Activated CD4-positive, alpha-beta T cell treated with anti-CD3 and anti-CD28 coated beads, Interleukin-2, Interleukin-4, amounts not matched to agents 100 ng/mL and 50 ng/mL, durations not matched to agents 16 hours and 8 hours (primary cell): ENCODE measurements at regions not wholly inside any gene's neighbourhood (a gene's known extent, or its start where the extent isn't known, plus 50 kb on each side); places are given as distances from the start of the nearest gene placed in this dataset.
"Not testable (repeated sequence)": the region's sequence is repeated elsewhere in the genome, so short reads cannot be mapped to it uniquely, and the experiment has no call there.

Experiments used
- DNase-seq: peaks from one replicate; pipeline ENCODE4 v3.0.0-alpha.2; 2020; ENCODE audit warnings: low spot score

DNA sequence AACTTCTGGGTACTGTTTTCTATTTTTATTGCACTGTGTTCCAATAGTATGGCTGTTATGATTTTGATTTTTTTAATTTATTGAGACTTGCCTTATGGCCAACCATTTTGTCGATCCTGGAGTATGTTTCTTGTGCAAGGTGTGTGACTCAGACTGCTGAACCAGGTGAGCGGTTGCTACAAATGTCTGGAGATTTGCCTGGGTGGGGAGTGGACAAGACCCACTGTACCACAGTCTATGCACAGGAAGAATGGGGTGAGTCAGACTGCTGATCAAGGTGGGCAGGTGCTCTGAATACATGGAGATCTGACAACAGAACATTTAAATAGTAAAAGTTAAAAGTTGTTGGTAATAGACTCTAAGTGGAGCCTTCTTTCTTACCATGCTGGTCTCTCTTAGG lies 609.2 kb downstream of the CSNK1G3 start:
- DNase-seq: no peak

DNA sequence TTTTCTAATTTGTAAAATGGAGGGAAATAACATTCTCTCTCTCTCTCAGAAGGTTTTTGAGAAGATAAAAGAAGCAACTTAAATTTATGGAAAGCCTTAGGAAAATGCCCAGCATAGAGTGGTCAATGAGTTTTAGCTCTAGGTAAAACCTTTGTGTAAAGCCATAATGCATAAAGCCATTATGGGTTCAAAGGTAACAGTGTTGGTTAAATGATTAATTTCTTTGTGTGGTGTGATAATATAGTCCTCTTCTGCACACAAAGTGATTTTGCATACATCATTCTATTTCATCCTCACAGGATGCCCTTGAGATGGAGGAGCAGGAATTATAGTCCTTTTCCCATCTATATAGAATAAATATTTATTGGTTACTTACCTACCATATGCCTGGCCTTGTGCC lies 602.9 kb downstream of the CSNK1G3 start:
- DNase-seq: no peak

DNA sequence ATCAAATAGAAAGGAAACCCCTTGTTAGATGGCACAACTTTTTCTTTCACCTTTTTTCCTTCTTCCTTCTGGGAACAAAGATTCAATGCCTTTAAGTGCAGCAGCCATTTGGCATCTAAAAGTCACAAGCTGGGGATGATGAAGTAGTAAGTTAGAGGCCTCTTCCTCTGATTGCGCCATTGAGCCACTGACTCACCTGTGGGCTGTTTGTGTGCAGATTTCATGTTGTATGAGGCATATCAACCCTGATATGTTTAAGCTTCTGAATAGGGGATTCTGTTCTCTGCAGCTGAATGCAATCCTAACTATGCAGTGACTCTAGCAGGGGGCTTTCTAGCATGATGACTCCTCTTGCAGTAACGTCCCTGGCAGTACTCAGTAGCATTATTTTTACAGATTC lies 599.9 kb downstream of the CSNK1G3 start:
- DNase-seq: no peak

DNA sequence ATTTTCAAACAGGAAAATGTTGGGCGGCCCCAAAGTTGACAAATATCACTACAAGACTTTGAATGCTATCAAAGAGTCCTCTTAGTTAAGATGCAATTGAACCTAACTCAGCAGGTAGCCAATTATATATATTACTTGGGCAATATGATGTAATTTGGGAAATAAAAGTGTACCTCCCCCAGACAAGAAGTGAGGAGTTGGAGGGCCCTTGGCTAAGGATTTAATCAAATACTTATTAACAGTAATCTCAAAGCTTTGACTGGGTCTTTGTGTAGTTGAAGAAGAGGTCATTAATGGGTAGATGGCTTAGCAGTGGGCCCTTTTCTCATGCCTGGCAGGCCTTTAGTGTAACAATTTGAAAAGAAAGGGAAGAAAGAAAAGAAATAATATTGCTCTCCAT lies 599.0 kb downstream of the CSNK1G3 start:
- DNase-seq: no peak

DNA sequence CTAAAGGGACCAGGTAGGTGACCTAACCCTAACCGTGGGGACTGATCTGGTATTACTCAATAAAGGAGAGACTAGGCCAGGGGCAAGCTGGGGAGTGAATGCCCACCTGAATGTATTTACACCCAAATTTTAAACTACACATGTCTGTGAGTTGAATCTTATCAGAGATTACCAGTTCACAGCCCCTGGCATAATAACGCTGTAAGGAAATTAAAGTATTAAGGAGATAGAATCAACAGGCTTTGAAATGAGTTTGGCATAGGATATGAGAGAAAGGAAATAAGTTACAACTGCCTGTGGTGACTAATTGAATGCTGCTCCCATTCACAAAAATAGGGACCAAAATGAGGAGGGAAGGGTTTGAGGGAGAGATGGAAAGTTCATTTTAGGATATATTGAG lies 593.3 kb downstream of the CSNK1G3 start:
- DNase-seq: no peak

DNA sequence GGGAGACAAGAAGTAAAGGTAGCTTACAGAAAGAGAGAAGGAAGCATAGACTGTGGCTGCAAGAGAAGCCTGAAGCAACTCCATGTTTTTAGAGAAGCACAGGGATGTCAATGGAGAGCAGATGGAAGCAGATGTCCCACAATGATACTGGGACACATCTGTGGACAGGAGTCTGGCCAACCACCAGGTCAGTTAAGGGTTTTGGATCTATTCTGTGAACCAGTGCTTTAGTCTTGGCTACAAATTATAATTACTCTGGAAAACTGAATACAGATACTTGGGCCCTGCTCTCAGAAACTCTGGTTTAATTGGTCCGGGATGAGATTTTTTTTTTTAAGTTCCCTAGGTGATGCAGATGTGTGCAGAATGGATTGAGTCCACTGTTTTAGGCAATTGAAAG lies 592.8 kb downstream of the CSNK1G3 start:
- DNase-seq: no peak

DNA sequence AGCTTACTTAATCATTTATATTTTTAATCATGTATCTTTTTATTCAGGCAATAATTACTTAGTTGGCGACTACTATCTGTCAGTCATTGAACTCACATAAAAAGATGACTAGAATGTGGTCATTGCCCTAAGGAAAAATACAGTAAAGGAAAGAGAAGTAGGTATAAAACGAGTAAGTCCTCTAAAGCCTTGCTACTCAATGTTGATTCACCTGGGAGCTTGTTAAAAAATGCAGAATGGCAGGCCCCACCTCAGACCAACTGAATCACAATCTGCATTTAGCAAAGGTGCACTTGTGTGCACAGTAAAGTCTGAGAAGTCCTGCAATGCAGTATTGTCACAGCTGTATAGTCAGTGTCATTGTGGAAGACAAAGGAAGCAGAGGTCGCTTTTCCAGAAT lies 592.4 kb downstream of the CSNK1G3 start:
- DNase-seq: no peak

DNA sequence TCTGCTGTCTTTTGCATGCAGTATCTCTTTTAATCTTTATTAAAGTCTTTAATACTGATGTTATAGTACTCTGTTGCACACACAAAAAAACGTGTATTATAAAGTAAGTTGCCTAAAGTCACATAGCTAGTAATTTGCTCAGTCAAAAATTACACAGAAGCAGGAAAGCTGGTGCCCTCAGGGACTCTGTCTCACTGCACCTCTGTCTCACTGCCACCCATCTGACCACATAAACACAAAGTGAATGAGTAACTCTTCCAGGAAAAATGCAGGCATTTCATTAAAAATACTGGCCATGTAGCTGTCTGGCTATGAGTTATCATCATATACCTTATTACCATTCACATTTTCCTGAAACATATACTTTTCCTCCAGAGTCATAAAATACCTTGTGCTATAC lies 591.7 kb downstream of the CSNK1G3 start:
- DNase-seq: no peak

DNA sequence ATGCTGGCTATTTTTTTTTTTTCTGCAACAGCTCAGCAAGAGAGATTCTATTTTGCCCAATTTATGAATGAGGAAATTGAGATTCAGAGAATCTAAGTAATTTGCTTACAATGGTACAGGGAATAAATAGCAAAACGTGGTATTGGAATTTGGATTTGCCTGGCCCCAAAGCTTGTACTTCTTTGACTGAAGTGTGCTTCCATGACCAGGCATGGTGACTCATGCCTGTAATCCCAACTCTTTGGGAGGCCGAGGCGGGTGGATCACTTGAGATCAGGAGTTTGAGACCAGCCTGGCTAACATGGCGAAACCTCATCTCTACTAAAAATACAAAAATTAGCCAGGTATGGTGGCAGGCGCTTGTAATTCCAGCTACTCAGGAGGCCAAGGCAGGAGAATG lies 591.1 kb downstream of the CSNK1G3 start:
- DNase-seq: not testable (repeated sequence)

DNA sequence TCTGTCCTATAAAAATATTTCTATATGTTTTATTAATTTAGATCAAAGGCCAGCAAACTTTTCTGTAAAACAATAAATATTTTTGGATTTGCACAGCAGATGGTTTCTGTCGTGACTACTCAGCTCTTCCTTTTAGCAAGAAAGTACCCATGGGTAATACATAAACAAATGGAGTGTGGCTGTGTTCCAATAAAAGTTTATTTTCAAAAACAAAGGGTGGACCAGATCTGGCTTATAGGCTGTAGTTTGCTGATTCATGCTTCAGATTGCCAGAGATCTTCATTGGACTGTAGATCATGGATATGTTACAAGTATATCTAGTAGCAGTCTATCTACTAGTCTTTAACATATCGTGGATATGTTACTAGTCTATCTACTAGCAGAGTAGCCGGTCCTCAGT lies 590.5 kb downstream of the CSNK1G3 start:
- no peak for DNase-seq

DNA sequence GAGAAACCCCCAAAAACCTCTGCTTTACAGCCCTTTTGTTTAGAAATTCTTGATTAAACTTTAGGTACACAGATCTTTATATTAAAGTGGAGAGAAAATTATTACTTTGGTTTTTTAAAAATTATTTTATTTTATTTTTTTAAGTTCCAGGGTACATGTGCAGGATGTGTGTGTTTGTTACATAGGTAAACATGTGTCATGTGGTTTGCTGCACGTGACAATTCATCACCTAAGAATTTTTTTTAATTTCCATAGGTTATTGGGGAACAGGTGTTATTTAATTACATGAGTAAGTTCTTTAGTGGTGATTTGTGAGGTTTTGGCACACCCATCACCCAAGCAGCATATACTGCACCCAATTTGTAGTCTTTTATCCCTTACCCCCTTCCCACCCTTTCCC lies 581.7 kb downstream of the CSNK1G3 start:
- DNase-seq: no peak

DNA sequence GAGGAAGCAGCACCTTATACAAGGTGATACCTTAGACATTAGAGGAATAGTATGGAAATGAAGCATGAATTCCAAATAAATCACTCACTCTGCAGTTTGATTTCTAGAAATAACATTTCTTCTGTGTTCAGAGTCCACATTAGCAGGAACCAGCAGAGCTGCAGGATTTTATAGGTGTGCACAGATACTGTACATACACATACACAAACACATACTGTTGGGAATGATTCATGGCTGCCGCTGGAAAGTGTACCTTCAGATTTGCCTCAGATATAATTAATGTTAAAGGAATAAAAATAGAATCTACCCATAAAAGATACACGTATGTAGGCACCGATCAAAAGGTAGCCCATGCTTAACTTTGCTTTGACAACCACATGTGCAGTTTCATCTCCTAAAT lies 578.1 kb downstream of the CSNK1G3 start:
- no peak for DNase-seq

DNA sequence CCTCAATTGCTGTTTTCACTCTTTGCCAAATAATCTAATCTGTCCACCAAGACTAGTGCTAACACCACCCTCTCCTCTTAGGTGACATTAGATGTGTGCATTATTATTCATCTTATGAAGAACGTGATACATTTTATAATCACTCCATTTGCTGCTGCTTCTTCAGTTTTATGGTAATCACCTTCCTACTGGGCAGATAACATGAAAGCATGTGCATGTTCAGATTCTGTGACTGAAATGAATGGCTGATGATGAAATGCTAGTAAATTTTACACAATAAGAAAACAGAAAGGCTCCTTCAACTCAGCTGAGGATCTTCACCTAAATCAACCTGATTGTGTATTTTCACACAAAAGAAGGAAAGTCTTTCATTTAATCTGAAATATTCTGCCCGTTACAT lies 577.6 kb downstream of the CSNK1G3 start:
- no peak for DNase-seq

DNA sequence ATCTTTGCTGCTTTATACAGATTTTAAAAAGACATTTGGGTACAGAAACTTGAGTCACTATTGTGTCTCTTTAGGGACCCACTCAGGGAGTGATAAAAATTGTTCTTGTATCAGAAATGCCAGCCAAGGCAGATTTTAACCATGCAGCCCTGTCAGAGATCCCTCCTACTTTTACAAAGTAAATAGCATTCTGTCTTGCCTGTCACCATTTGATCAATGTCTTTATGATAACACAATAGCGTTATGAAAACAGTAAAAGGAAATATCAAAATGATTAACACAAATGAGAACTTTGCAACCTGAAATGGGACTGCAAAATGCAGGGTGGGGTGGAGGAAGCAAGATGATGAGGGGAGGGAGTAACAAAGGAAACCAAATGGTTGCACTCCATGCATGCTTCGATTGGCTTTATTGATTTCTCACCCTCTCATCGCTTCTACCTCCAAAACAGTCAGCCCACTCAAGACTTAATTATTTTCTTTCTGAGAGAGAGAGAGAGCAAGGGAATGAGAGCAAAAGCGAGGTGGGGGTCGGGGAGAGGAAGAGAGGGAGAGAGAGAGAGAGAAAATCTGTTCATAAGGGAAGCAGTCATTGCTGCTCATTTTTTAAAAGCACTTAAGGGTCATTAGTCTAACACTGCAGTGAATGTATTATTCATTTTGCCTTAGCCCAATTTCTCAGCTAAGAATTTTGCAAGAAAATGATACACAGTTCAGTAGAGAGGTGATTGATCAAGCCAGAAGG lies 576.5 kb downstream of the CSNK1G3 start:
- no peak for DNase-seq

DNA sequence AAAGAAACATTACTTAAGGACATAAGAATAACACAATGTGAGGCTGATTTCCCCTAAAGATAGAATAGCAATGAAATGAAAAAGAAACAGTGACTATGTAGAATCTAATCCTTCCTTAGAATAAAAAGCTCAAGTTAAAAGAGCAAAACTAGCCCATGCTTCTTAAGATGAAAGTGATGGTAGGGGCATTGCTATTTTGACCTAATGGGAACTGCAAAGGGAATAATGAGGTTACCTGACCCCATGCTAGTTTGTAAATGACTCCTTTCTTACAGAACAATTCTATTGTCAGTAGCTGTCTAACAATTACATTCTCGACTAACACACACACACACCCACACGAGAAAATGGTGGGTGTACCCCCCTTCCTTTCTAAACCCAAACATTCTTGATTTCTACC lies 575.8 kb downstream of the CSNK1G3 start:
- no peak for DNase-seq

DNA sequence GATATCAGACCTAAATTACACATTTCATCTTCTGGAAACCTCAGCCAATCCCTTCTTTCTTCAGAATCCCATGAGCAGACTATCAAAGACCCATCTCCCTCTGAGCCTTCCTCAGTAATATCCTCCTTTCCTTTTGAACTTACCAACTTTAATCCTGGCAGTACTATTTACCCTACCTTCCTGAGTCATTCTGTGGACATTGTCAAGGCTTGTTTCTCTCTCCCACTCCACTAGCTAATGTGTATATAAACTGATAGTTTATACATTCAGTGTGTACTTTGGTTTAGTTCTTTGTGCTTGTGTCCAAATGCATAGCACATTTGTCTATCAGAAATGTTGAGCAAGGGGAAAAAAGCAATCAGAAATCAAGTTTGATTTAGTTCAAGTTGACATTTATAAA lies 568.3 kb downstream of the CSNK1G3 start:
- DNase-seq: no peak

DNA sequence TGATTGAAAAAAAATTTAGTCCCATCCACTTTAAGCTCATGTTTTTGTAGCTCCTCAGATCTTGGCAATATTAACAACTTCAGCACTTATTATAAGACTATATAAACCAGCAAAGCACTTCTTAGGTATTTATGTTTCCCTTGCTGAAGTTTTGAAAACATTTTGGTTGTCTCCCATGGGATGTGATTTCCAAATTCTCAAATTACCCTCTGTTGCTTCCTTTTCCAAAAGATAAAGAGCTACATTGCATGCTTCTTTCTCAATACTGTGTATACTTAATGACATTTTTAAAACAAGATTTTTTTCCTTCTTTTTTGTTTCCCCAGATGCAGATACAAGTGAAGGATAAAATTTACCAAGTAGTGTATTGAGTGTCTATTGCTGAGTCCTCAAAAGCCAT lies 567.1 kb downstream of the CSNK1G3 start:
- no peak for DNase-seq

DNA sequence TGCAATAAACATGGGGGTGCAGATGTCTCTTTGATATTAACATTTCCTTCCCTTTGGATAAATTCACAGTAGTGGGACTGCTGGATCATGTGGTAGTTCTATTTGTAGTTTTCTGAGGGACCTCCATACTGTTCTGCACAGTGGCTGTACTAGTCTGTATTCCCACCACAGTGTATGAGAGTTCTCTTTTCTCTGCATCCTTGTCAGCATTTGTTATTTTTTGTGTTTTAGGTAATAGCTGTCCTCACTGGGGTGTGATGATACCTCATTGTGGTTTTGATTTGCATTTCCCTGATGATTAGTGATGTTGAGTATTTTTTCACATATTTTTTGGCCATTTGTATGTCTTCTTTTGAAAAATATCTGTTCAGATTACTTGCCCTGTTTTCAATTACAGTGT lies 562.5 kb downstream of the CSNK1G3 start:
- no peak for DNase-seq

DNA sequence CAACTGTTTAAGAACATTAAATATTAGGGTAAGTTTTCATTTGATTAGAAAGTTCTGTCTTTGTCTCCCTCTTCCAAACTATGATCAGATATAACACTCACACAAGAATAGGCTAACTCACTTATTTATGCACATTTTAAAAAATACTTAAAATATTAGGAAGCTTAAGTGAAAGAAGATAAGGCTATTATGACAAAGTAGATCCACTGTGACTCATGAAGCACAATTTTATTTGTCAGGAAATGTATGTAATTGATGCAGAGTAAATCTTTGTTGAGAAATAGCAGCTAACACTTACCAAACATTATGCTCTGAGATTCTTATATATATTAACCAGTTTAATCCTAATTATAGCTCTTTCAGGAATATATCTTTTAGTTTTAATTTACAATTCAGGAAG lies 560.6 kb downstream of the CSNK1G3 start:
- DNase-seq: no peak

DNA sequence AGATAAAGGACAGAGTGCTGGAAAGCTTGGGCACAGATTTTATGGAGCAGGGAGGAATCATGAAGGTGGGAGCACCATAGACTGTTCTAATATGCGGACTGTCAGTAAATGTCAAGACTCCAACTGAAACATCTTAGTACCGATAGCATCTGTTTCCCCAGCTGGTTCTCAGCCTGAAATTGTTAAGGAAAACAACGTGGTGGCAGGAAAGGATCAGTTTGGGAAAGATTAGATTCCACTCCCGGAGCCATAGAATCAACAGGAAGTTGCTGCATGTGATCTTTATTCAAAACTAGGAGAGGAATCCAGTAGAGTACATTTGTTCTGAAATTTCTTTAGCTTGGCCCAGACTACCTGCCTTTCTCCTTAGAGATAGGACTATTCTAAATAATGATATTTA lies 559.1 kb downstream of the CSNK1G3 start:
- no peak for DNase-seq

DNA sequence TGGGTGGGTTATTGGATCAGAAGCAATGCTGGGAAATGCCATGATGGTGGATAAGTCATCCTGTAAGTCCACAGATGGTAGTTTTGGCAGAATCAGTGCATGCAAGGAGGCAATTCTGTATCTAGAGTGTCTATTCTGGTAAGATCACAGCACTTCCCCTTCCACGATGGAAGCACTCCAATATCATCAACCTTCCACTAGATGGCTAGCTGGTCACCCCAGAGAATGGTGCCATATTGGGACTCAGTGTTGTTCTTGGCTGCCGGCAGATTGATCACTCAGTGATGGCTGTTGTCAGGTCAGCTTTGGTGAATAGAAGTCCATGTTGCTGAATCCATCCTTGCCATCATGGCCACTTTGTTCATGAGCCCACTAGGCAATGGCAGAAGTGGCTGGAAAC lies 553.5 kb downstream of the CSNK1G3 start:
- DNase-seq: no peak

DNA sequence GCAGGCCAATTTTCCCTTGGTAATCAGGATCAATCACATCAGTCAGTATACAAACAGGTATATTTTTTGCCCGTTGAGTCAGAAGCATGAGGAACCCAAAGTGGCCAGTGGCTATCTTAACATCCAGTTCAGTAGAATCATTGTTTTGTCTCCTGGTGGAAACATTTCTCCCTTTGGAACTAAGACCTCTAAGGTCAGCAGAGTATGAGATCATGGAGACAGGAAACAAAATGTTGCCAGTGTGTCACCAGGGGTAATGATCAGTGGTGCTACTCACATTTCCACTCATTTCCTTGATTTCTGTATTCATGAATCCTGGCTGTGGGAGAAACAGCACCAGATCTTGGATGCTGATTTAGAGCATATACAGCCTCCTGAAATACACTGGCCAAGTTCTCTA lies 553.0 kb downstream of the CSNK1G3 start:
- no peak for DNase-seq

DNA sequence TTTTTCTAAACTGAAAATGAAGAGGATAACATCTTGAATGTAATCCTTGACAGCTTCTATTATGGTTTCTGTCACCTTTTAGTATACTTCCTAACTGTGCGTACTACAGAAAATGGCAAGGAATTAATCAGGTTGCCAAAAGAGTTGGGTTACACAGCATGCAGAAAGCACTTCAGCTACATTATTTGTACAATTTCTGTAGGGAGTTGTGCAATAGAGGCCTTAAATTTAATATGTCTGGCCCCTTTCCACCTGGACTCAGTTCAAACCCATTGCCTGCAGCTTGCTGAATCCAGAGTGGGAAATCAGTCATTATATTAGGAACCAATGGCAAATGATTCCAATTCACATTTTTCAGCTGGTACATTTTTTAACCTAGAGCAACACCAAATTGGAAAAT lies 549.7 kb downstream of the CSNK1G3 start:
- DNase-seq: no peak

DNA sequence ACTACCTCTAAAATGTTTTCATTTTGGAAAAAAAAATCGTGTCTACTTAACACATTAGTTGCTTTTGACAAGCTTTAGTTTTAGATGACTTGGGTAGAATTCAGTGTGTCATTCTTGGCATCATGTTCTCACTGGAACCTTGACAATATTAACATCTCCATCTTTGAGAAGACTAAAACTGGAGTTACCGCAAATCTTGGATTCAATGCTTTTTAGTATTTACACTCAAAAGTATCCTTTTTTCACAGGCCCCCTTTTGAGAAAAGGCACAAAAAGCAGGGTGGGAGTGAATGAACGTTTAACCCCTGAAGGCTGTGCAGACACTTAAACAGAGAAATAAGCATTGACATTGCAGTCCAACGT lies 549.1 kb downstream of the CSNK1G3 start:
- no peak for DNase-seq
